Heart right ventricle (tissue), 16 donors: ENCODE measurements at regions not wholly inside any gene's neighbourhood (a gene's known extent, or its start where the extent isn't known, plus 50 kb on each side); places are given as distances from the start of the nearest gene placed in this dataset.
A peak's percentile ranks its signal among the peaks of the same experiment; 100 is the strongest.

Experiments
- ATAC-seq, 8 donors: fragments of 200-7000 bp; cut with Tn5 transposase; one replicate each; pipeline ENCODE4 v1.9.1; 2020; ENCODE audit warnings: mild to moderate bottlenecking in 8 of 8, moderate library complexity in 8 of 8, moderate number of reproducible peaks in 1 of 8
- DNase-seq, 2 donors: peaks; one replicate each; pipeline ENCODE4 v3.0.0-alpha.2; 2020
- H3K27ac ChIP-seq, 10 donors: fragments of 200-600 bp; sonication (generic) in 2 of 10; one replicate each; pipeline versions ENCODE4 v1.5.0 to v1.8.0; 2020 to 2022; ENCODE audit warnings: mild to moderate bottlenecking in 3 of 10
- H3K27me3 ChIP-seq, 7 donors: fragments of 200-600 bp; one replicate each; pipeline ENCODE4 v1.8.0; 2021 to 2022; ENCODE audit warnings: mild to moderate bottlenecking in 2 of 7
- H3K36me3 ChIP-seq, 9 donors: fragments of 200-600 bp; sonication (generic) in 1 of 9; one replicate each; pipeline versions ENCODE4 v1.5.0 to v1.8.0; 2020 to 2022; ENCODE audit warnings: mild to moderate bottlenecking in 2 of 9
- H3K4me1 ChIP-seq, 9 donors: fragments of 200-600 bp; sonication (generic) in 1 of 9; one replicate each; pipeline versions ENCODE4 v1.5.0 to v1.8.0; 2020 to 2022; ENCODE audit warnings: mild to moderate bottlenecking in 4 of 9
- H3K4me3 ChIP-seq, 10 donors: fragments of 200-600 bp; sonication (generic) in 2 of 10; one replicate each; pipeline versions ENCODE4 v1.5.0 to v1.8.0; 2020 to 2022; ENCODE audit warnings: mild to moderate bottlenecking in 7 of 10, moderate library complexity in 2 of 10
- H3K9me3 ChIP-seq, 11 donors: fragments of 200-600 bp in 10 of 11; sonication (generic) in 2 of 11; one replicate each; pipeline versions ENCODE4 v1.5.0 to v1.8.0; 2013 to 2022; ENCODE audit warnings: mild to moderate bottlenecking in 2 of 11, control low read depth in 1 of 11, moderate library complexity in 1 of 11
- WGBS, 2 donors: extraction: QIAGEN DNeasy Blood & Tissue Kit; methylation state at CpG; one replicate each; pipeline ENCODE4 v1.1.7; 2013; ENCODE audit warnings: inconsistent platforms in 1 of 2; 5-methylcytosine and 5-hydroxymethylcytosine counted together
- intact Hi-C, 10 donors: fragments of 100-400 bp; cut with DNase I; formaldehyde crosslinking; loops; one replicate each; pipeline versions ENCODE4 v1.11.1 to v1.14.2; 2022
- TF ChIP-seq, protein P1 (sequence below), 9 donors: fragments of 200-600 bp; sonication (generic) in 2 of 9; IDR thresholded peaks; one replicate each; pipeline versions ENCODE4 v1.5.0 to v1.8.0; 2021 to 2022; ENCODE audit warnings: antibody characterized with exemption in 9 of 9, mild to moderate bottlenecking in 5 of 9, moderate library complexity in 1 of 9
- donor health status: Arrhythmogenic right ventricular cardiomyopathy.
- donor health status: ischemic (EF 13 %, LVEDD 7.1; RV severe dilation, severe dysfunction).
- donor health status: healthy with polysubstance abuse.
- donor health status: DM: no; HTN: yes; CAD: no.
- donor health status: DM: no; HTN: no; CAD: no.
- donor health status: ischemic (EF 25% LVEDD 6.9; RV normal size, moderate dysfunction).
- donor health status: ischemic (EF 25% LVEDD 5.7; RV mildly dilated, moderate dysfunction).
- donor health status: healthy.
- donor health status: DM: yes; HTN: yes; CAD: no.
- donor health status: Ischemic cardiomyopathy.
- donor health status: ischemic (EF 35%, LVEDD 5.7; RV mildly dilated, moderate dysfunction).
- donor health status: nonischemic (EF 11% LVEDD 7.7; RV severe dilation, severe dysfunction).
- donor health status: DM: yes; HTN: yes; CAD: no.
- donor health status: PGD.
- donor health status: ischemic (EF 29% LVEDD 5.4; RV normal size, mild dysfunction).
- donor health status: nonischemic (EF 23%, LVEDD 6.1; RV moderate dilation, normal function).

DNA sequence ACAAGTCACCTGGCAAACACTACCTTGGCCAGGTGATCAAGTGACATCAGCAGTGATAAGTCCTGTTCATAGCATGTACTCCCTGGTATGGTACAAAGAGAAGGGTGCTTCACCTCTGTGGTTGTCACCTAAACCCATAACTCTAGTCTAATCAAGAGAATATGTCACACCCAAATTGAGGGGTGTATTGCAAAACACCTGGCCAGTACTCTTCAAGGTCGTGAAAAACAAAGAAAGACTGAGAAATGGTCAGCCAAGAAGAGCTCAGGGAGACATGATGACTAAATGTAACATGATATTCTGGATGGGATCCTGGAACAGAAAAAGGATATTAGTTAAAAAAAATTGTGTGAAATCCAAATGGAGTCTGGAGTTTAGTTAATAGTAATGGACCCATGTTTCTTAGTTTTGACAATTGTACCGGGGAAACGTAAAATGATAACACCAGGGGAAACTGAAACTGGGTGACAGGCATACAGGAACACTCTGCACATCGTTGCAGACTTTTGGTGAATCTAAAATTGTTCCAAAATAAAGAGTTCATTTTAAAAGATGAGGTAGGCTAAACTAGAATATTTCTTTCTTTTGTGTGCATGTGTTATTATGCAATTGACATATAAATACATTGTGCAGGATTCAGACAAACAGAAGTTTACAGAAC, 262.0 kb downstream of the CDC5L start:
- H3K27me3 ChIP-seq, result peaks cover 0 to 9% (median 0%) of the 10 kb centered on the region in 7 donors
- no peaks in the 10 kb centered on the region for H3K36me3 ChIP-seq
- H3K4me1 ChIP-seq, result no peaks in the 10 kb centered on the region
- 61 to 67% methylated on average over 4 of the region's 4 CpGs for WGBS, 2 donors
- peak in 1 of 8 donors; percentile 29 for ATAC-seq
- H3K27ac ChIP-seq, result peak overlapping the region in 1 of 10 donors; percentile 40
- intact Hi-C loops, result loop anchor here in 6 of 10 donors (5.0 to 10.0 kb wide), 7 partner anchors 172 to 1275 kb away; no protein-coding TSS in a partner anchor
- no peaks in the 10 kb centered on the region for H3K9me3 ChIP-seq
- no peak for DNase-seq
- H3K4me3 ChIP-seq, result no peak overlapping the region
- TF ChIP-seq, protein P1, sequence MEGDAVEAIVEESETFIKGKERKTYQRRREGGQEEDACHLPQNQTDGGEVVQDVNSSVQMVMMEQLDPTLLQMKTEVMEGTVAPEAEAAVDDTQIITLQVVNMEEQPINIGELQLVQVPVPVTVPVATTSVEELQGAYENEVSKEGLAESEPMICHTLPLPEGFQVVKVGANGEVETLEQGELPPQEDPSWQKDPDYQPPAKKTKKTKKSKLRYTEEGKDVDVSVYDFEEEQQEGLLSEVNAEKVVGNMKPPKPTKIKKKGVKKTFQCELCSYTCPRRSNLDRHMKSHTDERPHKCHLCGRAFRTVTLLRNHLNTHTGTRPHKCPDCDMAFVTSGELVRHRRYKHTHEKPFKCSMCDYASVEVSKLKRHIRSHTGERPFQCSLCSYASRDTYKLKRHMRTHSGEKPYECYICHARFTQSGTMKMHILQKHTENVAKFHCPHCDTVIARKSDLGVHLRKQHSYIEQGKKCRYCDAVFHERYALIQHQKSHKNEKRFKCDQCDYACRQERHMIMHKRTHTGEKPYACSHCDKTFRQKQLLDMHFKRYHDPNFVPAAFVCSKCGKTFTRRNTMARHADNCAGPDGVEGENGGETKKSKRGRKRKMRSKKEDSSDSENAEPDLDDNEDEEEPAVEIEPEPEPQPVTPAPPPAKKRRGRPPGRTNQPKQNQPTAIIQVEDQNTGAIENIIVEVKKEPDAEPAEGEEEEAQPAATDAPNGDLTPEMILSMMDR (IDR thresholded peaks at IDR 0.05), result no peak

DNA sequence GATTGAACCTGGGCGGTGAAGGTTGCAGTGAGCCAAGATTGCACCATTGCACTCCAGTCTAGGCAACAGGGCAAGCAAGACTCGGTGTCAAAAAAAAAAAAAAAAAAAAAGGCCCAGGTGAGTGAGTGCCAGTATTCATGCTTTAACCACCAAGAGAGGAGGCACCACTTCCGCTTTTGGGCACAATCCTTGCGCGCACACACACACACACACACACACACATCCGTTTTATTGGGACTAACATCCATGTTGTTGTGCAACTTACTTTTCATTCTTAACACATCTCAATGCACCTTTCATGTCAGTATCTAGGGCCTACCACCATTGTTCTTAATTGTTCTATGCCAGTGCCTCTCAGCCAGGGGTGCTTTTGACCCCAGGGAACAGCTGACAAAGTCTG, 263.0 kb downstream of the CDC5L start:
- intact Hi-C loops, result loop anchor here in 6 of 10 donors (5.0 to 10.0 kb wide), 6 partner anchors 176 to 1274 kb away; no protein-coding TSS in a partner anchor
- 90 to 91% methylated on average over 6 of the region's 6 CpGs for WGBS, 2 donors

DNA sequence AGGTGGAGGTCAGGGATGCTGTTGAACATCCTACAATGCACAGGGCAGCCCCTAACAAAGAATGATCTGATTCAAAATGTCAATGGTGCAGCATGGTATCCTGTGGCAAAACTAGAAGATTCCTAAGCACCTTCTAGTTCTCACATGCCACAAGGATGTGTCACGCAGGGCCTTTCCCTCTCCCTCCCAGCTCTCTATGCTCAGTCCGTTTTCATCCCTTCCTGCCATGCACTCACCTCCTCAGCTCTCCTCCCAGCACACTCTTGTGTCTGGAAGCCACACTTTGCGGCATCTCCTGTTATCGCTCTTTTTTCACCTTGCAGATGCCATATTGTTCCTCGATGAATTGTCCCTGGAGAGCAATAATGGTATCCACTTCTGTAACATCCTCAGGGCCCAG, 263.4 kb downstream of the CDC5L start:
- H3K27me3 ChIP-seq, result peaks cover 0 to 9% (median 0%) of the 10 kb centered on the region in 7 donors
- H3K4me1 ChIP-seq, result peaks cover 0 to 8% (median 3%) of the 10 kb centered on the region in 9 donors
- intact Hi-C loops, result loop anchor here in 6 of 10 donors (5.0 to 10.0 kb wide), 6 partner anchors 176 to 1274 kb away; no protein-coding TSS in a partner anchor
- ATAC-seq (no peak), DNase-seq (no peak)
- no peaks in the 10 kb centered on the region for H3K36me3 ChIP-seq
- H3K27ac ChIP-seq, result no peak overlapping the region
- WGBS, 2 donors, result 90 to 92% methylated on average over 5 of the region's 5 CpGs
- TF ChIP-seq, protein P1 (IDR thresholded peaks at IDR 0.05), result no peak
- no peak overlapping the region for H3K4me3 ChIP-seq
- H3K9me3 ChIP-seq, result no peaks in the 10 kb centered on the region

More for the DNA sequence above, 263.0 kb downstream of the CDC5L start:
- Histone ChIP-seq H3K27me3 (peaks cover 0 to 9% (median 0%) of the 10 kb centered on the region in 7 donors), H3K27ac (no peak overlapping the region), H3K36me3 (no peaks in the 10 kb centered on the region), H3K4me1 (peaks cover 0 to 6% (median 0%) of the 10 kb centered on the region in 9 donors), H3K9me3 (no peaks in the 10 kb centered on the region), H3K4me3 (no peak overlapping the region)
- DNase-seq (no peak), ATAC-seq (no peak)
- TF ChIP-seq, protein P1 (IDR thresholded peaks at IDR 0.05), result no peak

DNA sequence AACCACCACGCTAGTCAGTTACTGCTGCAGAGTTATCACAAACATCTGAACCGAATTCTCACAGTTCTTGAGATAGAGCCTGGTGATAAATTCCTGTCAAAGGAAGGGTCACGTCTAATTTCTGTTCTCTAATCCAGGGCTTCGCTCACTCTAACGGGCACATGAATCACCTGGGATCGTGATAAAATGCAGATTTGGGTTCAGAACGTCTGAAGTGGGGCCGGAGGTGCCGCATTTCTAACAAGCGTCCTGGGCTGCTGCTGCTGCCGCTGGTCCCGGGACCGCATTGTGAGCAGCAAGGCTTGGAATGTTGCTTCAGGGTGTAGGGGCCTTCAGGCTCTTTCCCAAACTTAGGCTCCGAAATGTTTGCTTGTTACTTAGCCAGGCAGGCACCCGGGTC, 264.1 kb downstream of the CDC5L start:
- H3K36me3 ChIP-seq, result no peaks in the 10 kb centered on the region
- DNase-seq, result no peak
- ATAC-seq, result no peak
- H3K4me1 ChIP-seq, result peaks cover 0 to 8% (median 3%) of the 10 kb centered on the region in 9 donors
- intact Hi-C loops, result loop anchor here in 6 of 10 donors (5.0 to 10.0 kb wide), 6 partner anchors 177 to 1273 kb away; no protein-coding TSS in a partner anchor
- WGBS, 2 donors, result 75 to 78% methylated on average over 15 of the region's 15 CpGs
- no peak overlapping the region for H3K4me3 ChIP-seq
- H3K27ac ChIP-seq, result no peak overlapping the region
- TF ChIP-seq, protein P1 (IDR thresholded peaks at IDR 0.05), result no peak
- peaks cover 0 to 9% (median 0%) of the 10 kb centered on the region in 7 donors for H3K27me3 ChIP-seq
- H3K9me3 ChIP-seq, result no peaks in the 10 kb centered on the region
